K562 (cell line): ENCODE measurements at regions not wholly inside any gene's neighbourhood (a gene's known extent, or its start where the extent isn't known, plus 50 kb on each side); places are given as distances from the start of the nearest gene placed in this dataset.
A peak's percentile ranks its signal among the peaks of the same experiment; 100 is the strongest.

Experiments
- ATAC-seq: fragments of 200-7000 bp; cut with Tn5 transposase; 3 replicates; pipeline ENCODE4 v1.9.1; 2020; ENCODE audit warnings: moderate library complexity
- BruUV-seq: library from RNA; stranded (reverse); fragments of 400-500 nt; replicated peaks from 2 replicates; lab custom pipeline; 2021; lab: Mats Ljungman, UMichigan
- CTCF ChIA-PET: fragments of 300-600 bp; formaldehyde crosslinking; extraction: SDS; loops from one replicate; lab custom pipeline; 2021; ENCODE audit warnings: low intra/inter-chr PET ratio; lab: Yijun Ruan, JAX
- POLR2A ChIA-PET: fragments of 300-600, 350-650 bp; sonication (Branson Sonifier 250); formaldehyde crosslinking; extraction: SDS; loops from one replicate; lab custom pipeline; 2021; ENCODE audit warnings: antibody characterized with exemption, inconsistent platforms; lab: Yijun Ruan, JAX
- DNase-seq, 4 experiments: peaks; one replicate each; pipeline versions ENCODE4 v3.0.0 to v3.0.0-alpha.2; 2011 to 2018; ENCODE audit warnings: low spot score in 3 of 4, mixed read lengths in 3 of 4; ENCODE audit errors: extremely low read depth in 1 of 4
- FAIRE-seq: peaks from 2 replicates; lab custom pipeline; 2011; peaks lifted over from hg19 to GRCh38; lab: Jason Lieb, UNC
- H2AFZ ChIP-seq: 2 replicates; pipeline ENCODE4 v1.6.0; 2011; ENCODE audit warnings: low read depth, low read length, control low read depth, inconsistent platforms
- H3K27ac ChIP-seq: fragments of 200-600 bp; 3 replicates; pipeline ENCODE4 v1.8.0; 2011; ENCODE audit warnings: low read depth, mild to moderate bottlenecking, control low read depth, inconsistent platforms, low read length, moderate library complexity, mixed read lengths; ENCODE audit errors: extremely low read depth
- H3K27me3 ChIP-seq, 2 experiments: fragments of 300-600 bp in 1 of 2; 2 replicates in 1 of 2; 3 replicates in 1 of 2; pipeline versions ENCODE4 v1.6.0 to v1.8.0; 2011; ENCODE audit warnings: inconsistent platforms in 2 of 2, low read length in 2 of 2, mild to moderate bottlenecking in 1 of 2, mixed read lengths in 1 of 2, moderate library complexity in 1 of 2; ENCODE audit not compliant: control insufficient read depth in 2 of 2, insufficient read depth in 2 of 2
- H3K36me3 ChIP-seq: fragments of 300-600 bp; 3 replicates; pipeline ENCODE4 v1.8.0; 2011; ENCODE audit warnings: mild to moderate bottlenecking, low read length, inconsistent platforms; ENCODE audit not compliant: control insufficient read depth, insufficient read depth
- H3K4me1 ChIP-seq, 2 experiments: fragments of 200-600 bp in 1 of 2; replicated peaks in 1 of 2; 2 replicates in 1 of 2; 3 replicates in 1 of 2; pipeline versions ENCODE4 v1.5.1 to v1.8.0; 2011; ENCODE audit warnings: inconsistent platforms in 2 of 2, low read length in 2 of 2, mild to moderate bottlenecking in 1 of 2, mixed read lengths in 1 of 2, moderate library complexity in 1 of 2; ENCODE audit not compliant: control insufficient read depth in 2 of 2, insufficient read depth in 2 of 2
- H3K4me2 ChIP-seq: 2 replicates; pipeline ENCODE4 v1.6.1; 2011; ENCODE audit warnings: low read length, control low read depth, inconsistent platforms, mixed read lengths; ENCODE audit not compliant: insufficient read depth
- H3K4me3 ChIP-seq: fragments of 200-600 bp; sonication (generic), shearing (Covaris generic); 2 replicates; pipeline ENCODE4 v1.5.1; 2016; ENCODE audit warnings: control low read depth, inconsistent platforms
- H3K79me2 ChIP-seq: fragments of 200-600 bp; 3 replicates; pipeline ENCODE4 v1.8.0; 2011; ENCODE audit warnings: low read length, inconsistent platforms; ENCODE audit not compliant: control insufficient read depth, insufficient read depth
- H3K9ac ChIP-seq, 2 experiments: 2 replicates each; pipeline versions ENCODE4 v1.6.0 to v1.6.1; 2011; ENCODE audit warnings: low read depth in 2 of 2, low read length in 2 of 2, control low read depth in 1 of 2, inconsistent platforms in 1 of 2, mild to moderate bottlenecking in 1 of 2, mixed read lengths in 1 of 2; ENCODE audit not compliant: insufficient read depth in 1 of 2
- H3K9me1 ChIP-seq: one replicate; pipeline ENCODE4 v1.6.0; 2011; ENCODE audit warnings: inconsistent platforms, mild to moderate bottlenecking, low read length, moderate library complexity; ENCODE audit not compliant: control insufficient read depth, insufficient read depth
- H3K9me3 ChIP-seq: replicated peaks from 2 replicates; pipeline ENCODE4 v1.5.1; 2011; ENCODE audit warnings: low read depth, low read length, inconsistent platforms; ENCODE audit not compliant: control insufficient read depth, insufficient read depth
- H4K20me1 ChIP-seq: replicated peaks from 2 replicates; pipeline ENCODE4 v1.6.1; 2011; ENCODE audit warnings: low read length, inconsistent platforms, mixed read lengths; ENCODE audit not compliant: control insufficient read depth, insufficient read depth
- ARHGAP35 ChIP-seq: fragments of 450-650 bp; IDR thresholded peaks from 2 replicates; pipeline ENCODE4 v1.6.1; 2018; ENCODE audit not compliant: partially characterized antibody
- DEAF1 ChIP-seq: fragments of 450-650 bp; formaldehyde crosslinking; IDR thresholded peaks from 2 replicates; pipeline ENCODE4 v1.4.0; 2020; ENCODE audit warnings: mild to moderate bottlenecking, moderate library complexity
- ETV6 ChIP-seq, 3 experiments: fragments of 150-350 bp in 1 of 3; sonication (generic) in 1 of 3; formaldehyde crosslinking in 1 of 3; IDR thresholded peaks; 2 replicates each; pipeline versions ENCODE4 v1.6.1 to v1.8.0; 2014 to 2022; ENCODE audit warnings: borderline replicate concordance in 2 of 3, low read depth in 2 of 3, antibody characterized with exemption in 1 of 3, low read length in 1 of 3, mild to moderate bottlenecking in 1 of 3, missing genetic modification reagents in 1 of 3
- HDAC2 ChIP-seq: fragments of 450-650 bp; IDR thresholded peaks from 2 replicates; pipeline ENCODE4 v1.6.1; 2016; ENCODE audit warnings: mild to moderate bottlenecking
- HMG20A ChIP-seq: fragments of 450-650 bp; formaldehyde crosslinking; conservative IDR thresholded peaks from 2 replicates; pipeline ENCODE4 v1.4.0; 2020; ENCODE audit warnings: mild to moderate bottlenecking, mixed read lengths
- JUN ChIP-seq, 2 experiments: sonication (generic) in 1 of 2; formaldehyde crosslinking in 1 of 2; IDR thresholded peaks; 2 replicates each; pipeline versions ENCODE4 v1.6.1 to v1.8.0; 2012 to 2022; ENCODE audit warnings: borderline replicate concordance in 2 of 2, mild to moderate bottlenecking in 2 of 2, improper control_type of control experiment in 1 of 2, low read depth in 1 of 2, low read length in 1 of 2, missing genetic modification reagents in 1 of 2
- LEF1 ChIP-seq: fragments of 450-650 bp; IDR thresholded peaks from 2 replicates; pipeline ENCODE4 v1.6.1; 2016; ENCODE audit warnings: mild to moderate bottlenecking
- MAX ChIP-seq: sonication (generic); formaldehyde crosslinking; IDR thresholded peaks from 2 replicates; pipeline ENCODE4 v1.9.0; 2022; ENCODE audit warnings: mild to moderate bottlenecking, missing genetic modification reagents
- MEF2D ChIP-seq: conservative IDR thresholded peaks from 2 replicates; pipeline ENCODE4 v1.6.1; 2016; ENCODE audit warnings: low read depth, missing genetic modification characterization, missing compliant biosample characterization
- MYNN ChIP-seq, 2 experiments: sonication (generic); formaldehyde crosslinking in 1 of 2; IDR thresholded peaks; 2 replicates each; pipeline versions ENCODE4 v1.5.0 to v1.6.1; 2016 to 2020; ENCODE audit warnings: antibody characterized with exemption in 1 of 2, missing genetic modification reagents in 1 of 2
- NFIC ChIP-seq: fragments of 450-650 bp; IDR thresholded peaks from 2 replicates; pipeline ENCODE4 v1.6.1; 2017; ENCODE audit warnings: mild to moderate bottlenecking, inconsistent platforms
- PYGO2 ChIP-seq: fragments of 450-650 bp; IDR thresholded peaks from 2 replicates; pipeline ENCODE4 v1.6.1; 2016; ENCODE audit warnings: mild to moderate bottlenecking, missing genetic modification characterization, moderate library complexity, missing compliant biosample characterization
- RCOR1 ChIP-seq, 2 experiments: IDR thresholded peaks; 2 replicates each; pipeline ENCODE4 v1.6.1; 2012; ENCODE audit warnings: low read depth in 2 of 2, low read length in 2 of 2, borderline replicate concordance in 1 of 2, improper control_type of control experiment in 1 of 2
- SAFB2 ChIP-seq: fragments of 200-400 bp; formaldehyde crosslinking; IDR thresholded peaks from 2 replicates; pipeline ENCODE4 v1.6.1; 2018; ENCODE audit warnings: borderline replicate concordance, low read length, low read depth, moderate library complexity; ENCODE audit not compliant: severe bottlenecking
- TARDBP ChIP-seq: fragments of 450-650 bp; IDR thresholded peaks from 2 replicates; pipeline ENCODE4 v1.6.1; 2016
- TRIM24 ChIP-seq, 2 experiments: fragments of 450-650 bp; IDR thresholded peaks; 2 replicates each; pipeline ENCODE4 v1.6.1; 2016
- ZBTB1 ChIP-seq: sonication (generic); formaldehyde crosslinking; IDR thresholded peaks from 2 replicates; pipeline ENCODE4 v1.8.1; 2023; ENCODE audit warnings: missing genetic modification reagents, low read depth, mild to moderate bottlenecking, borderline replicate concordance
- ZNF583 ChIP-seq: fragments of 250-450 bp; sonication (Bioruptor Pico); IDR thresholded peaks from 2 replicates; pipeline ENCODE4 v1.4.0; 2020
- ZNF695 ChIP-seq: fragments of 450-650 bp; formaldehyde crosslinking; IDR thresholded peaks from 2 replicates; pipeline ENCODE4 v1.4.0; 2020; ENCODE audit warnings: mild to moderate bottlenecking, moderate library complexity
- WGBS: fragments of 100-300 bp; shearing (Covaris generic); methylation state at CpG from one replicate; pipeline ENCODE4 v1.1.6; 2016; ENCODE audit warnings: low coverage, mixed read lengths; ENCODE audit not compliant: insufficient coverage; ENCODE audit errors: missing lambda C conversion rate; 5-methylcytosine and 5-hydroxymethylcytosine counted together
- in situ Hi-C: fragments of 300-500 bp; cut with MboI; formaldehyde crosslinking; loops from 4 replicates; pipeline ENCODE4 v1.15.0; 2018; ENCODE audit warnings: inconsistent platforms, mixed read lengths
- intact Hi-C: fragments of 100-400 bp; cut with micrococcal nuclease; formaldehyde crosslinking; loops from 2 replicates; pipeline ENCODE4 v1.14.2; 2022

- TF ChIP-seq ZBTB1 (CRISPR knock-in tag) = no peak
Measured at GRCh38 chr2:9752441-9753275, 90.6 kb upstream of the TAF1B start (continued).

GRCh38 chr2:9753276-9753600, 90.0 kb upstream of the TAF1B start:
- H3K4me3 ChIP-seq = no peak overlapping the region
- H2AFZ ChIP-seq = peak overlapping the region; percentile 57
- H3K27ac ChIP-seq = no peak overlapping the region; the same call in 2 of the 3 replicates
- peak overlapping the region; percentile 51; the same call in 1 of the 2 replicates for H3K4me2 ChIP-seq
- no peaks in the 10 kb centered on the region for H3K9me3 ChIP-seq
- H3K9ac ChIP-seq = peak overlapping the region; percentile 24 to 71; a peak in 2 of 4 replicates
- no peaks in the 10 kb centered on the region for H3K9me1 ChIP-seq
- peak; percentile 57 to 68 (median 60) for DNase-seq
- WGBS = 0% methylated on average over 9 of the region's 9 CpGs
- no peaks in the 10 kb centered on the region for H3K79me2 ChIP-seq
- peaks cover 37 to 46% of the 10 kb centered on the region in 2 experiments for H3K4me1 ChIP-seq
- in situ Hi-C loops = no loop called here
- peak; percentile 93 for FAIRE-seq
- intact Hi-C loops = no loop called here
- ChIA-PET POLR2A (no interaction called here), CTCF (no interaction called here)
- H3K36me3 ChIP-seq = no peaks in the 10 kb centered on the region
- peaks cover 3% of the 10 kb centered on the region; the same call in 1 of the 2 replicates for H4K20me1 ChIP-seq
- peak; percentile 84 for ATAC-seq
- no TSS peak for BruUV-seq
- H3K27me3 ChIP-seq = peaks cover 0 to 17% of the 10 kb centered on the region in 2 experiments; a peak in 3 of 5 replicates
- TF ChIP-seq SAFB2 (no peak), ETV6 (IDR thresholded peaks at IDR 0.05; ENCODE audit: borderline replicate concordance in 1 of 2, low read depth in 2 of 2, low read length in 1 of 2) (no peak), ETV6 (CRISPR knock-in tag; IDR thresholded peaks at IDR 0.05; ENCODE audit: borderline replicate concordance) (no peak), DEAF1 (CRISPR knock-in tag) (0 out of 2 replicates have a peak, but pooled peaks have one; percentile 16), ZNF583 (CRISPR knock-in tag) (0 out of 2 replicates have a peak, but pooled peaks have one; percentile 58), NFIC (peak; percentile 48), TRIM24 (IDR thresholded peaks at IDR 0.05) (peak in 1 of 2 experiments; percentile 63; a peak in 3 of 4 replicates), MYNN (IDR thresholded peaks at IDR 0.05) (0 out of 2 replicates have a peak, but pooled peaks have one; percentile 27), MYNN (CRISPR knock-in tag; IDR thresholded peaks at IDR 0.05) (no peak), HDAC2 (peak; percentile 72; the same call in 1 of the 2 replicates), MEF2D (tag) (no peak), HMG20A (no peak), MAX (CRISPR knock-in tag) (peak; percentile 68), PYGO2 (tag) (0 out of 2 replicates have a peak, but pooled peaks have one; percentile 17), RCOR1 (IDR thresholded peaks at IDR 0.05; ENCODE audit: borderline replicate concordance in 1 of 2, low read depth in 2 of 2, low read length in 2 of 2) (peak; percentile 38 to 81; a peak in 3 of 4 replicates), ARHGAP35 (peak; percentile 41), TARDBP (peak; percentile 72; the same call in 1 of the 2 replicates), LEF1 (peak; percentile 48; the same call in 1 of the 2 replicates), ZNF695 (no peak), JUN (IDR thresholded peaks at IDR 0.05; ENCODE audit: borderline replicate concordance, low read depth, low read length) (peak; percentile 38; the same call in 1 of the 2 replicates), JUN (CRISPR knock-in tag; IDR thresholded peaks at IDR 0.05; ENCODE audit: borderline replicate concordance) (no peak)
